PC-3 (cell line): ENCODE measurements at regions not wholly inside any gene's neighbourhood (a gene's known extent, or its start where the extent isn't known, plus 50 kb on each side); places are given as distances from the start of the nearest gene placed in this dataset.

Source experiments
- EZH2phosphoT487 ChIP-seq: fragments of 300-600 bp; sonication (generic); IDR thresholded peaks from 2 replicates; pipeline ENCODE4 v1.6.1; 2018; ENCODE audit warnings: mild to moderate bottlenecking, antibody characterized with exemption, low read length, borderline replicate concordance
- TF ChIP-seq, protein P1 (sequence below): fragments of 300-600 bp; sonication (generic); conservative IDR thresholded peaks from 2 replicates; pipeline ENCODE4 v1.5.1; 2017; ENCODE audit warnings: antibody characterized with exemption, low read depth, mild to moderate bottlenecking, low read length

DNA sequence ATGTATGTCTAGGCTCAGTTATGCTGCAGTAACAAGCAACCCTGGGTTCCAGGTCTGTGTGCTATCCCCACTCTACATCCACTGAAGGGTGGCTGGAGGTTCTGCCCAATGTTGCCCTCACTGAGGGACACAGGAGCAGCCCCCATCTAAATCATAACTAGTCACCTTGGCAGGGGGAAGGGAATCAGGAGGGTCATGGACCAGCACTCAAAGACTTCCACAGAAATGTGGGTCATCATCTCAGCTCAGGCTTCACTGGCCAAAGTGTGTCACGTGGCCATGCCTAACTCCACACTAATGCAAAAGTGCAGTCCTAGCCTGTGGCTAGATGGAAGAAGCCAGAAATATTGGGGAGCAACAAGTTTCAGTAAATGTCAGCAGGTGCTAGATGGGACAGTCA lies 137.3 kb upstream of the ZNF507 start:
- TF ChIP-seq EZH2phosphoT487: no peak
- TF ChIP-seq, protein P1, sequence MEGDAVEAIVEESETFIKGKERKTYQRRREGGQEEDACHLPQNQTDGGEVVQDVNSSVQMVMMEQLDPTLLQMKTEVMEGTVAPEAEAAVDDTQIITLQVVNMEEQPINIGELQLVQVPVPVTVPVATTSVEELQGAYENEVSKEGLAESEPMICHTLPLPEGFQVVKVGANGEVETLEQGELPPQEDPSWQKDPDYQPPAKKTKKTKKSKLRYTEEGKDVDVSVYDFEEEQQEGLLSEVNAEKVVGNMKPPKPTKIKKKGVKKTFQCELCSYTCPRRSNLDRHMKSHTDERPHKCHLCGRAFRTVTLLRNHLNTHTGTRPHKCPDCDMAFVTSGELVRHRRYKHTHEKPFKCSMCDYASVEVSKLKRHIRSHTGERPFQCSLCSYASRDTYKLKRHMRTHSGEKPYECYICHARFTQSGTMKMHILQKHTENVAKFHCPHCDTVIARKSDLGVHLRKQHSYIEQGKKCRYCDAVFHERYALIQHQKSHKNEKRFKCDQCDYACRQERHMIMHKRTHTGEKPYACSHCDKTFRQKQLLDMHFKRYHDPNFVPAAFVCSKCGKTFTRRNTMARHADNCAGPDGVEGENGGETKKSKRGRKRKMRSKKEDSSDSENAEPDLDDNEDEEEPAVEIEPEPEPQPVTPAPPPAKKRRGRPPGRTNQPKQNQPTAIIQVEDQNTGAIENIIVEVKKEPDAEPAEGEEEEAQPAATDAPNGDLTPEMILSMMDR: no peak
